ENCODE measurements at regions not wholly inside any gene's neighbourhood (a gene's known extent, or its start where the extent isn't known, plus 50 kb on each side); places are given as distances from the start of the nearest gene placed in this dataset.

- Histone ChIP-seq H3K27ac (no peak overlapping the region), H3K4me1 (no peaks in the 10 kb centered on the region), H3K9me3 (no peaks in the 10 kb centered on the region), H3K36me3 (replicated peaks in 1 of 2; ENCODE audit: insufficient read depth in 1 of 2, low read depth in 2 of 2) (no peaks in the 10 kb centered on the region), H3K27me3 (no peaks in the 10 kb centered on the region), H3K4me3 (no peak overlapping the region)
- DNase-seq (no peak), ATAC-seq (no peak)
- intact Hi-C loops (cut with DNase I): no loop called here
- no peak for TF ChIP-seq POLR2A (IDR thresholded peaks at IDR 0.05)
- TF ChIP-seq, protein P1, sequence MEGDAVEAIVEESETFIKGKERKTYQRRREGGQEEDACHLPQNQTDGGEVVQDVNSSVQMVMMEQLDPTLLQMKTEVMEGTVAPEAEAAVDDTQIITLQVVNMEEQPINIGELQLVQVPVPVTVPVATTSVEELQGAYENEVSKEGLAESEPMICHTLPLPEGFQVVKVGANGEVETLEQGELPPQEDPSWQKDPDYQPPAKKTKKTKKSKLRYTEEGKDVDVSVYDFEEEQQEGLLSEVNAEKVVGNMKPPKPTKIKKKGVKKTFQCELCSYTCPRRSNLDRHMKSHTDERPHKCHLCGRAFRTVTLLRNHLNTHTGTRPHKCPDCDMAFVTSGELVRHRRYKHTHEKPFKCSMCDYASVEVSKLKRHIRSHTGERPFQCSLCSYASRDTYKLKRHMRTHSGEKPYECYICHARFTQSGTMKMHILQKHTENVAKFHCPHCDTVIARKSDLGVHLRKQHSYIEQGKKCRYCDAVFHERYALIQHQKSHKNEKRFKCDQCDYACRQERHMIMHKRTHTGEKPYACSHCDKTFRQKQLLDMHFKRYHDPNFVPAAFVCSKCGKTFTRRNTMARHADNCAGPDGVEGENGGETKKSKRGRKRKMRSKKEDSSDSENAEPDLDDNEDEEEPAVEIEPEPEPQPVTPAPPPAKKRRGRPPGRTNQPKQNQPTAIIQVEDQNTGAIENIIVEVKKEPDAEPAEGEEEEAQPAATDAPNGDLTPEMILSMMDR (IDR thresholded peaks at IDR 0.05): no peak
- WGBS, 2 donors: 26 to 39% methylated on average over 2 of the region's 2 CpGs
Measured at GRCh38 chr4:28799696-28800095, 1920.5 kb upstream of the PCDH7 start.

DNA sequence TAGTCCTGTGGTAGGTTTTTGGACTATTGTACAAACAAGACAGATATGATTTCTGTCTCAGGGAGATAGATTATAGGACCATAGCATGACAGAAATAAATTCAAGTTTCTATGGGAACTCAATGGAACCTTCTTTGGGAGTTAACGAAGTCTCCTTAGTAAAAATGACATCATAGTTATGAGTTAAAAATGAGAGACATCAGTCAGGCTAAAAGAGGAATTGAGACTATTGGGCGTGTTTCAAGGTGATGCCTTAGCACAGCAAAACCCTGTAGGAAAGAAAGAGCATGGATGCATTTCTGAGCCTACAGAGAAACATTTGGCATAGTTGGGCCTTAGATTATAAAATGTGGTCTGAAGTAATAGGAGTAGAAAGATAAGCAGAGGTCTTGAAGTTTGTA, 1909.1 kb upstream of the PCDH7 start:
- intact Hi-C loops (cut with DNase I): no loop called here
- TF ChIP-seq POLR2A (IDR thresholded peaks at IDR 0.05): no peak
- TF ChIP-seq, protein P1 (IDR thresholded peaks at IDR 0.05): no peak
- Histone ChIP-seq H3K9me3 (peaks cover 0 to 2% (median 0%) of the 10 kb centered on the region in 3 donors), H3K27ac (no peak overlapping the region), H3K27me3 (no peaks in the 10 kb centered on the region), H3K4me3 (no peak overlapping the region), H3K36me3 (replicated peaks in 1 of 2; ENCODE audit: insufficient read depth in 1 of 2, low read depth in 2 of 2) (no peaks in the 10 kb centered on the region), H3K4me1 (no peaks in the 10 kb centered on the region)
- DNase-seq (no peak), ATAC-seq (no peak)
- WGBS, 2 donors: 51 to 52% methylated on average over 2 of the region's 2 CpGs

- TF ChIP-seq POLR2A (IDR thresholded peaks at IDR 0.05): no peak
- TF ChIP-seq, protein P1 (IDR thresholded peaks at IDR 0.05): no peak
- Histone ChIP-seq H3K36me3 (replicated peaks in 1 of 2; ENCODE audit: insufficient read depth in 1 of 2, low read depth in 2 of 2) (no peaks in the 10 kb centered on the region), H3K4me1 (no peaks in the 10 kb centered on the region), H3K4me3 (no peak overlapping the region), H3K27ac (no peak overlapping the region), H3K9me3 (no peaks in the 10 kb centered on the region), H3K27me3 (no peaks in the 10 kb centered on the region)
- intact Hi-C loops (cut with DNase I): no loop called here
- ATAC-seq (no peak), DNase-seq (no peak)
Measured at GRCh38 chr4:28822163-28822562, 1898.0 kb upstream of the PCDH7 start.

GRCh38 chr4:28827866-28828265, 1892.3 kb upstream of the PCDH7 start:
- Histone ChIP-seq H3K4me1 (no peaks in the 10 kb centered on the region), H3K27me3 (no peaks in the 10 kb centered on the region), H3K36me3 (replicated peaks in 1 of 2; ENCODE audit: insufficient read depth in 1 of 2, low read depth in 2 of 2) (no peaks in the 10 kb centered on the region), H3K4me3 (no peak overlapping the region), H3K9me3 (no peaks in the 10 kb centered on the region), H3K27ac (no peak overlapping the region)
- no peak for ATAC-seq
- 88 to 93% methylated on average over 22 to 24 of the region's 24 CpGs for WGBS, 2 donors
- intact Hi-C loops (cut with DNase I): no loop called here
- DNase-seq: no peak
- TF ChIP-seq, protein P1 (IDR thresholded peaks at IDR 0.05): no peak
- TF ChIP-seq POLR2A (IDR thresholded peaks at IDR 0.05): no peak

DNA sequence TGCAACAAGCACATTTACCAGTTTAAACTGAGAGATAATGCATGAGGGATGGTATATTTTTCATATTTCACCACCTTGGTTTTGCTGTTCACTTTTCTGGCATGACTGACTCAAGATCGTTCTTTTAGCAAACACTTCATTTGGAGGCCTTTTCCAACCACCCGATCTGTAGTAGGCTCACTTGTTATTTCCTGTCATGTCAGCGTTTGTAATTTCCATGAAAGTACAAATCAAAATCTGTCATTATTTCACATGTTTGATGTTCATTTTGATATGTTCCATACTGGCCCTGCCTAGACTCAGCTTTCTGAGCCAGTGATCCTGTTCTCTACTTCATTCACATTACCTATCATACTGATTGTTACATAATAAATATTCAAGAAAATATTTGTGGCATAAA, 1888.3 kb upstream of the PCDH7 start:
- H3K9me3 ChIP-seq: no peaks in the 10 kb centered on the region
- no peak for DNase-seq
- WGBS, 2 donors: 49 to 63% methylated on average over 3 of the region's 3 CpGs
- intact Hi-C loops (cut with DNase I): no loop called here
- TF ChIP-seq, protein P1 (IDR thresholded peaks at IDR 0.05): no peak
- TF ChIP-seq POLR2A (IDR thresholded peaks at IDR 0.05): no peak
- no peak overlapping the region for H3K4me3 ChIP-seq
- no peaks in the 10 kb centered on the region for H3K4me1 ChIP-seq
- H3K27me3 ChIP-seq: no peaks in the 10 kb centered on the region
- H3K27ac ChIP-seq: no peak overlapping the region
- no peaks in the 10 kb centered on the region for H3K36me3 ChIP-seq (replicated peaks in 1 of 2; ENCODE audit: insufficient read depth in 1 of 2, low read depth in 2 of 2)
- ATAC-seq: no peak

Measured in body of pancreas (tissue), 4 donors.